Spleen (tissue), 7 donors: ENCODE measurements at regions not wholly inside any gene's neighbourhood (a gene's known extent, or its start where the extent isn't known, plus 50 kb on each side); places are given as distances from the start of the nearest gene placed in this dataset.

Source experiments
- CTCF ChIP-seq, 11 experiments: fragments of 200-600 bp in 7 of 11; fragments of 450-650 bp in 4 of 11; sonication (generic) in 4 of 11; IDR thresholded peaks in 8 of 11; conservative IDR thresholded peaks in 3 of 11; 1 replicate in 7 of 11; 2 replicates in 4 of 11; pipeline versions ENCODE4 v1.4.0 to v1.8.0; 2016 to 2021; ENCODE audit warnings: antibody characterized with exemption in 11 of 11, inconsistent platforms in 4 of 11, mild to moderate bottlenecking in 1 of 11
- POLR2A ChIP-seq, 3 donors: fragments of 450-650 bp; IDR thresholded peaks; one replicate each; pipeline ENCODE4 v1.5.1; 2017; ENCODE audit warnings: antibody characterized with exemption in 3 of 3, mild to moderate bottlenecking in 1 of 3
- POLR2AphosphoS5 ChIP-seq, 3 donors: sonication (generic); formaldehyde crosslinking; IDR thresholded peaks; one replicate each; pipeline ENCODE4 v1.5.1; 2017; ENCODE audit warnings: antibody characterized with exemption in 3 of 3
- donor health status: DM: no; HTN: no; CAD: no; lungs with moderate emphysema.
- donor health status: DM: no; HTN: no; CAD: no.
- donor health status: DM: no; HTN: no; CAD: no.

GRCh38 chr10:6346631-6347030, 143.9 kb downstream of the PFKFB3 start:
- TF ChIP-seq CTCF (IDR thresholded peaks at IDR 0.05 in 8 of 11, conservative IDR thresholded peaks at IDR 0.05 in 3 of 11) (no peak), POLR2A (IDR thresholded peaks at IDR 0.05) (no peak), POLR2AphosphoS5 (IDR thresholded peaks at IDR 0.05) (no peak)
